MM.1S (cell line): ENCODE measurements at regions not wholly inside any gene's neighbourhood (a gene's known extent, or its start where the extent isn't known, plus 50 kb on each side); places are given as distances from the start of the nearest gene placed in this dataset.

Source experiments
- DNase-seq: peaks from one replicate; pipeline ENCODE4 v3.0.0-alpha.2; 2015
- H2AFZ ChIP-seq: fragments of 300-600 bp; sonication (generic); 2 replicates; pipeline ENCODE4 v1.6.0; 2016; ENCODE audit warnings: antibody characterized with exemption, low read length
- H3F3A ChIP-seq: fragments of 300-600 bp; sonication (generic); 2 replicates; pipeline ENCODE4 v1.6.1; 2016; ENCODE audit warnings: mild to moderate bottlenecking, antibody characterized with exemption, low read length, moderate library complexity, mixed read lengths; ENCODE audit not compliant: insufficient read depth
- H3K27ac ChIP-seq: fragments of 300-600 bp; sonication (generic); 2 replicates; pipeline ENCODE4 v1.5.1; 2016; ENCODE audit warnings: mild to moderate bottlenecking, low read length
- H3K27me3 ChIP-seq: fragments of 300-600 bp; sonication (generic); replicated peaks from 2 replicates; pipeline ENCODE4 v1.6.0; 2016; ENCODE audit warnings: low read length; ENCODE audit not compliant: insufficient read depth
- H3K36me3 ChIP-seq: fragments of 300-600 bp; sonication (generic); replicated peaks from 2 replicates; pipeline ENCODE4 v1.6.1; 2016; ENCODE audit warnings: mild to moderate bottlenecking, low read length, mixed read lengths; ENCODE audit not compliant: insufficient read depth
- H3K4me1 ChIP-seq: fragments of 300-600 bp; sonication (generic); 2 replicates; pipeline ENCODE4 v1.6.1; 2016; ENCODE audit warnings: low read length, mixed read lengths
- H3K4me2 ChIP-seq: fragments of 300-600 bp; sonication (generic); 2 replicates; pipeline ENCODE4 v1.6.0; 2016; ENCODE audit warnings: low read depth, low read length
- H3K4me3 ChIP-seq: fragments of 300-600 bp; sonication (generic); 2 replicates; pipeline ENCODE4 v1.5.1; 2016; ENCODE audit warnings: low read length, mixed read lengths
- H3K79me2 ChIP-seq: fragments of 300-600 bp; sonication (generic); 2 replicates; pipeline ENCODE4 v1.6.1; 2016; ENCODE audit warnings: mixed run types, low read length, mixed read lengths
- H3K9ac ChIP-seq: fragments of 300-600 bp; sonication (generic); 2 replicates; pipeline ENCODE4 v1.6.1; 2016; ENCODE audit warnings: low read length, mixed read lengths
- H3K9me2 ChIP-seq: fragments of 300-600 bp; sonication (generic); replicated peaks from 2 replicates; pipeline ENCODE4 v1.6.1; 2016; ENCODE audit warnings: mild to moderate bottlenecking, low read length, mixed read lengths; ENCODE audit not compliant: insufficient read depth
- H3K9me3 ChIP-seq: fragments of 300-600 bp; sonication (generic); replicated peaks from 2 replicates; pipeline ENCODE4 v1.6.1; 2016; ENCODE audit warnings: mild to moderate bottlenecking, low read length, mixed read lengths; ENCODE audit not compliant: insufficient read depth
- H4K20me1 ChIP-seq: fragments of 300-600 bp; sonication (generic); 2 replicates; pipeline ENCODE4 v1.6.1; 2016; ENCODE audit warnings: mild to moderate bottlenecking, low read length, moderate library complexity, mixed read lengths; ENCODE audit not compliant: insufficient read depth
- CTCF ChIP-seq: fragments of 300-600 bp; sonication (generic); IDR thresholded peaks from 2 replicates; pipeline ENCODE4 v1.5.1; 2016; ENCODE audit warnings: antibody characterized with exemption, low read length, mixed read lengths
- EZH2 ChIP-seq: fragments of 300-600 bp; sonication (generic); optimal IDR thresholded peaks from 2 replicates; pipeline ENCODE3; 2017; ENCODE audit warnings: low read depth, mild to moderate bottlenecking, antibody characterized with exemption, low read length, mixed read lengths
- EZH2phosphoT487 ChIP-seq: fragments of 300-600 bp; sonication (generic); IDR thresholded peaks from 2 replicates; pipeline ENCODE4 v1.6.1; 2018; ENCODE audit warnings: antibody characterized with exemption, low read length

DNA sequence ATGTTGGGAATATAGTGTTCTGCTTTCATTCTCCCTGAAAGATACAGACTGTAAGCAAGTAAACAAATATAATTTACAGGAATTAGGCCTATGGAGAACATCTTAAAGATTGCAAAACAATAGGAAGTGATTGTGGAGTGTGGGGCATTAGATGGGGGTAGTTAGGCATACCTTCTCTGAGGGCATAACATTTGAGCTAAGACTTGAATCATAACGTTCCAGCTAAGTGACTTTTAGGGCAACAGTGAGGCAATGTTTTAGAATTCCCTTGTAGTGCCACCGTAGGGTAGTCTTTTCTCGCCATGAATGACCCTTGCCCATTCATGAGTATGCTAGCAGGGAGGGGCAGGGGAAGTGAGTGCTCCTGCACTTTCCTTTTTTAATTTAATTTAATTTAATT lies 173.3 kb downstream of the SPATA31D1 start:
- Histone ChIP-seq H3K79me2 (no peaks in the 10 kb centered on the region), H3K4me1 (no peaks in the 10 kb centered on the region), H3K9ac (no peak overlapping the region), H4K20me1 (no peaks in the 10 kb centered on the region), H3F3A (no peaks in the 10 kb centered on the region), H3K9me2 (no peaks in the 10 kb centered on the region), H3K27me3 (no peaks in the 10 kb centered on the region), H3K4me3 (no peak overlapping the region), H3K9me3 (no peaks in the 10 kb centered on the region), H3K36me3 (no peaks in the 10 kb centered on the region), H3K27ac (no peak overlapping the region), H3K4me2 (no peak overlapping the region), H2AFZ (no peak overlapping the region)
- no peak for DNase-seq
- TF ChIP-seq EZH2 (no peak), EZH2phosphoT487 (no peak), CTCF (no peak)

DNA sequence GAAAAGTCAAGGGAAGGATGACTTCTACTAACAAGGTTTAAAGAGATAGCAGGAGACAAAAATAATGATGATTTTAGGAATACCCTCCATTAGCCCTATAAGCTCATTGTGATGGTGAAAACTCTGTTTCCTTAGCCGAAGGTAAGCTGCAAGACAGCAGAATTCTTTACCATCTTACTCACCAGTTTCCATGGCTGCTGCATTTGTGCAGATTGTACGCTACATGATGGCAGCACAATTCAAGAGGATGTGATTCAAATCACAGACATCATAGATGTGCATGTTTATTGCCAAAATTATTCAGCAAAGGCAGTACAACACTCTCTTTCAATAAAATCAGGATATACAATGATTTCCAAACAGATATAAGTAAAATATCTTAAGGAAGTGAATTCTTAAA lies 175.6 kb downstream of the SPATA31D1 start:
- no peak overlapping the region for H3K9ac ChIP-seq
- H3K9me2 ChIP-seq, result no peaks in the 10 kb centered on the region
- H4K20me1 ChIP-seq, result no peaks in the 10 kb centered on the region
- H2AFZ ChIP-seq, result no peak overlapping the region
- no peaks in the 10 kb centered on the region for H3K36me3 ChIP-seq
- no peak overlapping the region for H3K4me3 ChIP-seq
- no peak for TF ChIP-seq EZH2phosphoT487
- TF ChIP-seq EZH2, result no peak
- TF ChIP-seq CTCF, result no peak
- H3K9me3 ChIP-seq, result no peaks in the 10 kb centered on the region
- no peaks in the 10 kb centered on the region for H3F3A ChIP-seq
- H3K27me3 ChIP-seq, result no peaks in the 10 kb centered on the region
- no peak overlapping the region for H3K4me2 ChIP-seq
- H3K4me1 ChIP-seq, result peaks cover 6% of the 10 kb centered on the region; the same call in 1 of the 2 replicates
- H3K27ac ChIP-seq, result no peak overlapping the region
- no peak for DNase-seq
- no peaks in the 10 kb centered on the region for H3K79me2 ChIP-seq

GRCh38 chr9:82167296-82167695 lies 178.7 kb downstream of the SPATA31D1 start:
- H3K9me3 ChIP-seq, result no peaks in the 10 kb centered on the region
- H3K9ac ChIP-seq, result no peak overlapping the region
- no peaks in the 10 kb centered on the region for H3F3A ChIP-seq
- no peaks in the 10 kb centered on the region for H3K79me2 ChIP-seq
- H3K4me3 ChIP-seq, result no peak overlapping the region
- DNase-seq, result no peak
- H3K27me3 ChIP-seq, result no peaks in the 10 kb centered on the region
- H3K4me1 ChIP-seq, result peaks cover 25% of the 10 kb centered on the region
- no peak overlapping the region for H2AFZ ChIP-seq
- H3K36me3 ChIP-seq, result no peaks in the 10 kb centered on the region
- H3K9me2 ChIP-seq, result no peaks in the 10 kb centered on the region
- no peaks in the 10 kb centered on the region for H4K20me1 ChIP-seq
- no peak overlapping the region for H3K4me2 ChIP-seq
- TF ChIP-seq EZH2 (no peak), EZH2phosphoT487 (no peak), CTCF (no peak)
- H3K27ac ChIP-seq, result no peak overlapping the region
